Esophagus muscularis mucosa (tissue), 4 donors: ENCODE measurements at regions not wholly inside any gene's neighbourhood (a gene's known extent, or its start where the extent isn't known, plus 50 kb on each side); places are given as distances from the start of the nearest gene placed in this dataset.

ENCODE experiments used
- DNase-seq: peaks from one replicate; pipeline ENCODE4 v3.0.0-alpha.2; 2017; ENCODE audit errors: extremely low spot score
- H3K27ac ChIP-seq, 4 donors: fragments of 200-600 bp; sonication (generic); replicated peaks in 1 of 4; 1 replicate in 3 of 4; 2 replicates in 1 of 4; pipeline ENCODE4 v1.5.1; 2016 to 2019; ENCODE audit warnings: mild to moderate bottlenecking in 1 of 4
- H3K27me3 ChIP-seq, 4 donors: fragments of 200-600 bp; sonication (generic); one replicate each; pipeline versions ENCODE4 v1.5.1 to v1.6.0; 2016 to 2019
- H3K36me3 ChIP-seq, 4 donors: fragments of 200-600 bp; sonication (generic); one replicate each; pipeline ENCODE4 v1.5.1; 2016 to 2019
- H3K4me1 ChIP-seq, 4 donors: fragments of 200-600 bp; sonication (generic); one replicate each; pipeline ENCODE4 v1.5.1; 2016 to 2019
- H3K4me3 ChIP-seq, 4 donors: fragments of 200-600 bp; sonication (generic); 1 replicate in 2 of 4; 2 replicates in 2 of 4; pipeline ENCODE4 v1.5.1; 2016 to 2019; ENCODE audit warnings: mild to moderate bottlenecking in 4 of 4, moderate library complexity in 1 of 4
- H3K9me3 ChIP-seq, 4 donors: fragments of 200-600 bp; sonication (generic); 1 replicate in 3 of 4; 2 replicates in 1 of 4; pipeline ENCODE4 v1.5.1; 2016 to 2019
- CTCF ChIP-seq, 3 experiments: fragments of 200-600 bp in 2 of 3; fragments of 450-650 bp in 1 of 3; sonication (generic) in 2 of 3; IDR thresholded peaks; one replicate each; pipeline ENCODE4 v1.5.1; 2017 to 2019; ENCODE audit warnings: antibody characterized with exemption in 3 of 3, mild to moderate bottlenecking in 2 of 3, moderate library complexity in 1 of 3
- EP300 ChIP-seq: sonication (generic); formaldehyde crosslinking; IDR thresholded peaks from one replicate; pipeline ENCODE4 v1.6.1; 2017; ENCODE audit warnings: antibody characterized with exemption
- POLR2A ChIP-seq: fragments of 450-650 bp; IDR thresholded peaks from one replicate; pipeline ENCODE4 v1.6.1; 2017; ENCODE audit warnings: antibody characterized with exemption, moderate library complexity, mild to moderate bottlenecking, low read depth
- POLR2AphosphoS5 ChIP-seq, 2 donors: sonication (generic); formaldehyde crosslinking; IDR thresholded peaks; one replicate each; pipeline ENCODE4 v1.6.1; 2017; ENCODE audit warnings: antibody characterized with exemption in 2 of 2
- WGBS: methylation state at CpG from one replicate; pipeline ENCODE4 v1.1.5; 2018; 5-methylcytosine and 5-hydroxymethylcytosine counted together
- intact Hi-C: fragments of 100-400 bp; cut with DNase I; formaldehyde crosslinking; loops from one replicate; pipeline ENCODE4 v1.15.1; 2023

DNA sequence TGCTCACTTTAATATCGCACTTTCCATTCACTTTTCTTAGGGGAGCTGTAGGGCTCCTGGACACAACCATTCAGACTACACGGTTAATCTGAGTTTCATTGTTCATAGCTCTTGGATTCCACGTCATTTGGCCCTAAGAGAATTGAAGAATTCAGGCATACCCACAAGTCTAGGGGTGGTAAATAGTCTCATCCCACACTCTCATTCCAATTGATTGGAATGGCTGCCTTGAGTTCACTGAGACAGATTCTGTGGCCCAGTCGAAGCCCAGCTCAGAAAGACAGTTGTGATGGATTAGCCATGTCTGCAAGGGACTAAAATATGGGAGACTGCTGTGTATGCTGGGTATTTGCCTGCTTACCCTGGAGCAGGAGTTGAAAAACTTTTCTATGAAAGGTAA lies 124.6 kb downstream of the TFCP2L1 start:
- Histone ChIP-seq H3K27ac (no peak overlapping the region), H3K27me3 (no peaks in the 10 kb centered on the region), H3K9me3 (peaks cover 0 to 33% (median 17%) of the 10 kb centered on the region in 4 donors), H3K4me3 (no peak overlapping the region), H3K36me3 (no peaks in the 10 kb centered on the region), H3K4me1 (no peaks in the 10 kb centered on the region)
- 81% methylated on average over 4 of the region's 4 CpGs for WGBS
- no peak for TF ChIP-seq POLR2A
- no peak for TF ChIP-seq CTCF (IDR thresholded peaks at IDR 0.05)
- TF ChIP-seq POLR2AphosphoS5 (IDR thresholded peaks at IDR 0.05) = no peak
- TF ChIP-seq EP300 = no peak
- no peak for DNase-seq
- intact Hi-C loops = no loop called here

- Histone ChIP-seq H3K9me3 (peaks cover 0 to 32% (median 17%) of the 10 kb centered on the region in 4 donors), H3K36me3 (no peaks in the 10 kb centered on the region), H3K4me1 (no peaks in the 10 kb centered on the region), H3K27ac (no peak overlapping the region), H3K27me3 (no peaks in the 10 kb centered on the region), H3K4me3 (no peak overlapping the region)
- WGBS = 60% methylated on average over 1 of the region's 1 CpG
- intact Hi-C loops = no loop called here
- no peak for TF ChIP-seq EP300
- TF ChIP-seq POLR2A = no peak
- TF ChIP-seq CTCF (IDR thresholded peaks at IDR 0.05) = no peak
- TF ChIP-seq POLR2AphosphoS5 (IDR thresholded peaks at IDR 0.05) = no peak
- DNase-seq = no peak
Observed at GRCh38 chr2:121161272-121161671, 123.7 kb downstream of the TFCP2L1 start.

DNA sequence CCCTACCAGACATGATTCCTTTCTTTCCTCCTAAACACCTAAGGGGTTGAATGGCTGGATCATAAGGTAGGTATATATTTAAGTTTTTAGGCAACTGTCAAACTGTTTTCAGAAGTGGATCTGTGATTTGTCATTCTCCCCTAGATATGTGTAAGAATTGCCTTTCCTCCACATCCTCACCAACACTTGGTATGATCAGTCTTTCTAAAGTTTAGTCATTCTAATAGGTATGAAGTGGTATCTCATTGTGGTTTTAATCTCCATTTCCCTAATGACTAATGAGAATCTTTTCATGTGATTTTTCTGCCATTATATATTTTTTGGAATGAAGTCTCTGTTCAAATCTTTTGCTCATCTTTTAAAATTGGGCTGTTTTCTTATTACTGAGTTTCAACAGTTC lies 122.1 kb downstream of the TFCP2L1 start:
- no peaks in the 10 kb centered on the region for H3K36me3 ChIP-seq
- peaks cover 0 to 16% (median 5%) of the 10 kb centered on the region in 4 donors for H3K9me3 ChIP-seq
- intact Hi-C loops = no loop called here
- H3K27ac ChIP-seq = no peak overlapping the region
- TF ChIP-seq POLR2AphosphoS5 (IDR thresholded peaks at IDR 0.05) = no peak
- TF ChIP-seq CTCF (IDR thresholded peaks at IDR 0.05) = no peak
- TF ChIP-seq EP300 = no peak
- TF ChIP-seq POLR2A = no peak
- H3K27me3 ChIP-seq = no peaks in the 10 kb centered on the region
- no peak overlapping the region for H3K4me3 ChIP-seq
- DNase-seq = no peak
- H3K4me1 ChIP-seq = no peaks in the 10 kb centered on the region

DNA sequence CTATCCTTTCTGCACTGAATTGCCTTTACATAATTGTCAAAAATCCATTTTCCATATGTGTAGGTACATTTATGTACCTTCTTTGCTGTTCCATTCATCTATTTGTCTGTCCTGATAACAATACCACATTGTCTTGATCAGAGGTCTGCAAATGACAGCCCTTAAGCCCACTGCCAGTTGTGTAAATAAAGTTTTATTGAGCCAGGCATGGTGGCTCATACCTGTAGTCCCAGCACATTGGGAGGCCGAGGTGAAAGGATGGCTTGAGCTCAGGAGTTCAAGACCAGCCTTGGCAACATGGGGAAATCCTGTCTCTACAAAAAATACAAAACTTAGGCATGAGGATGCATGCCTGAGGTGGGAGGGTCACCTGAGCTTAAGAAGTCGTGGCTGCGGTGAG lies 121.0 kb downstream of the TFCP2L1 start:
- H3K4me1 ChIP-seq = no peaks in the 10 kb centered on the region
- no peaks in the 10 kb centered on the region for H3K36me3 ChIP-seq
- intact Hi-C loops = no loop called here
- H3K27ac ChIP-seq = no peak overlapping the region
- no peak for DNase-seq
- TF ChIP-seq POLR2AphosphoS5 (IDR thresholded peaks at IDR 0.05) (no peak), EP300 (no peak), POLR2A (no peak), CTCF (IDR thresholded peaks at IDR 0.05) (no peak)
- no peak overlapping the region for H3K4me3 ChIP-seq
- H3K27me3 ChIP-seq = no peaks in the 10 kb centered on the region
- peaks cover 0 to 8% (median 0%) of the 10 kb centered on the region in 4 donors for H3K9me3 ChIP-seq
- WGBS = 79% methylated on average over 3 of the region's 3 CpGs

- H3K4me3 ChIP-seq = no peak overlapping the region
- H3K4me1 ChIP-seq = no peaks in the 10 kb centered on the region
- no peak for DNase-seq
- 83% methylated on average over 1 of the region's 1 CpG for WGBS
- peaks cover 0 to 8% (median 0%) of the 10 kb centered on the region in 4 donors for H3K9me3 ChIP-seq
- H3K27ac ChIP-seq = no peak overlapping the region
- no peaks in the 10 kb centered on the region for H3K36me3 ChIP-seq
- intact Hi-C loops = no loop called here
- TF ChIP-seq EP300 (no peak), POLR2A (no peak), CTCF (IDR thresholded peaks at IDR 0.05) (no peak), POLR2AphosphoS5 (IDR thresholded peaks at IDR 0.05) (no peak)
- no peaks in the 10 kb centered on the region for H3K27me3 ChIP-seq
Observed at GRCh38 chr2:121165038-121165542, 119.9 kb downstream of the TFCP2L1 start.
